NCI-H774 (cell line): ENCODE measurements at regions not wholly inside any gene's neighbourhood (a gene's known extent, or its start where the extent isn't known, plus 50 kb on each side); places are given as distances from the start of the nearest gene placed in this dataset.

Experiments
- DNase-seq: peaks from one replicate; lab custom pipeline; 2025; lab: John Stamatoyannopoulos, UW

GRCh38 chr16:85391769-85392583, 221.1 kb upstream of the GSE1 start:
- no peak for DNase-seq

GRCh38 chr16:85392756-85393673, 220.1 kb upstream of the GSE1 start:
- no peak for DNase-seq

- no peak for DNase-seq
These were observed 219.3 kb upstream of the GSE1 start for GRCh38 chr16:85393674-85394451.

- no peak for DNase-seq
These were observed 218.5 kb upstream of the GSE1 start for GRCh38 chr16:85394456-85395206.

- no peak for DNase-seq
These were observed 217.8 kb upstream of the GSE1 start for GRCh38 chr16:85395207-85395912.

GRCh38 chr16:85395913-85396878, 216.9 kb upstream of the GSE1 start:
- no peak for DNase-seq

- DNase-seq = no peak
These were observed 215.9 kb upstream of the GSE1 start for GRCh38 chr16:85396879-85397871.

- no peak for DNase-seq
These were observed 215.1 kb upstream of the GSE1 start for GRCh38 chr16:85398050-85398451.

GRCh38 chr16:85398688-85399582, 214.2 kb upstream of the GSE1 start:
- DNase-seq = no peak

GRCh38 chr16:85399583-85400284, 213.4 kb upstream of the GSE1 start:
- DNase-seq = no peak

- no peak for DNase-seq
These were observed 212.6 kb upstream of the GSE1 start for GRCh38 chr16:85400305-85401205.

GRCh38 chr16:85401370-85401916, 211.7 kb upstream of the GSE1 start:
- DNase-seq = no peak

GRCh38 chr16:85401917-85402766, 211.0 kb upstream of the GSE1 start:
- no peak for DNase-seq

GRCh38 chr16:85402910-85403692, 210.0 kb upstream of the GSE1 start:
- no peak for DNase-seq
